ENCODE measurements at regions not wholly inside any gene's neighbourhood (a gene's known extent, or its start where the extent isn't known, plus 50 kb on each side); places are given as distances from the start of the nearest gene placed in this dataset.
"Not testable (repeated sequence)": the region's sequence is repeated elsewhere in the genome, so short reads cannot be mapped to it uniquely, and the experiment has no call there.

DNA sequence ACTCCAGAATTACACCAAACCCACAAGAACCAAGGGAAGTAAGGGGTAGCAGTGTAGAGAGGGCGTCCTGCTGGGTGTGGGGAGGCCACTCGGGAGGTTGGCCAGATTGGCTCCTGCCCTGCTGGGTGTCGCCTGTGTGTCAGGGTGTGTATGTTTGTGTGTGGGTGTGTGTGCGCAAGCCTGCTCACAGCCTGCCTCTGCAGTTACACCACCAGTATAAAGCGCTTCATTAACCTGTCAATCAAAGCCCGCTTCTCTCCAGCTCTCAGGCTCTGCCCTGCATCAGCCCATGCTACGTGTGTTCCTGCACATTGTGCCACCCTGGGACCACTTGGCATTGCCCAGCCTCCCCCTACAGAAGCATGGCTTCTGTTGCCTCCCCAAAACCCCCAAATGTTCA lies 83.3 kb upstream of the PAX2 start:
- DNase-seq (ENCODE audit: low read depth), result no peak

DNA sequence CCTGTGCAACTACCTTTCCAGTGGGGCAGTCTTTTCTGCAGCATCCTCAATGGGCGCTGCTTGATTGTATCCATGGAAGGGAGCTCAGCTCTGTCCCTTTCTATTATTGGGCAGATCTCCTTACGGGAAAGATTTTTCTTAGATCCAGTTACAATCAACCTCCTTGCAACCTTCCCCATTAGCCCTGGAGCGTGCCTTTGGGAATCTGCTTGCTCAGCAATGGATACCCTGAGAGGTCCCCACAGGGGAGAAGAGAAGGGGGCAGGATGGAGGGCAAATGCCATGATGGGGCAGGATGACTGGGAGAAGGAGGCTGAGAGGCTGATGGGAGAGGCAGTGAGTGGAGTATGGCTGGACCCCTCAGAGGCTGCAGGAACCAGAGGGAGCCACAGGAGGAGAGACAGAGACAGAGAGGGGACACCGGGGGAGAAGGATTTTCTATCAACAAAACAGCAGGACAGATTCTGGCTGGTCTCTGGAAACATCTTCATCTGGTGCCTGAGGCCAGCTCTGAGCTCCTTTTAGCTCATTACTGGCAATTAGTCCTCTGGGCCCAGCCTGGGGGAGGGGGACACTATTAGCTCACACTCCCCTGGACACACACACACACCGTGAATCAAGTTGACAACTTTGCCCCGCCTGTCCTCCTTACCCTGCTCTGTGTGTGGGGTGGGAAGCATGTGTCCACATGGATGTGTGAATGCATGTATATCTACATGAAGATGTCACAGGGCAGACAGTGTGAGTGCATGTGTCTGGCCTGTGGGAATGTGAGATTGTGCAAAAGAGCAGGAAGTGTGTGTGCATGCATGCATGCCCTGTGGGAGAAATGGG lies 80.8 kb upstream of the PAX2 start:
- no peak for DNase-seq (ENCODE audit: low read depth)

DNA sequence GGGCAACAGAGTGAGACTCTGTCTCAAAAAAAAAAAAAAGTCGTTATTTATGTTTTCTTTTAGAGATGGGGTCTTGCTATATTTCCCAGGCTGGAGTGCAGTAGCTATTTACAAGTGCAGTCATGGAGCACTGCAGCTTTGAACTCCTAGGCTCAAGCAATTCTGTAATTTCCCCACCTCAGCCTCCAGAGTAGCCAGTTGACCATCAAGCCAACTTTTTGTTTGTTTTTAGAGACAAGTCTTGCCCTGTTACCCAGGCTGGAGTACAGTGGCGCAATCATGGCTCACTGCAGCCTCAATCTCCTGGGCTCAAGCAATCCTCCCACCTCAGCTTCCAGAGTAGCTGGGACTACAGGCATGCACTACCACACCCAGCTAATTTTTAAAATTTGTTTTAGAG lies 78.7 kb upstream of the PAX2 start:
- DNase-seq (ENCODE audit: low read depth), result not testable (repeated sequence)

DNA sequence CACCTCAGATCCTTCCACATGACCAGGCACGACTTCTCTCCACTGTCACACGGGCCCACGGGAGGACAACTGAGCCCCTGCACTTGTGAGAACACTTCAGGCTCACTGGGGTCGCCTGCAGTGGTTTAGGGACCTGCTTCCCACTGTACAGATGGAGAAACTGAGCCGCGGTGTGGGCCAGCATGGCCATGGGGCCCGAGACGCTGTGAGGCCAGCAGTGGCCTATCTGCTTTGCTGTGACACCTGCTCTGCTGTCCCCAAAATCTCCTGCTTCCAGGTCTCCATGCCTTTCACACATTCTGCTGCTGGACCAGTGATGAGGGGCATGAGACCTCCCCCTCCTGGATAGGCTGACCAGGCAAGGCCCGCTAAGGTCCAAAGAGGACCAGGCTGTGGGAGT lies 75.8 kb upstream of the PAX2 start:
- DNase-seq (ENCODE audit: low read depth), result no peak

DNA sequence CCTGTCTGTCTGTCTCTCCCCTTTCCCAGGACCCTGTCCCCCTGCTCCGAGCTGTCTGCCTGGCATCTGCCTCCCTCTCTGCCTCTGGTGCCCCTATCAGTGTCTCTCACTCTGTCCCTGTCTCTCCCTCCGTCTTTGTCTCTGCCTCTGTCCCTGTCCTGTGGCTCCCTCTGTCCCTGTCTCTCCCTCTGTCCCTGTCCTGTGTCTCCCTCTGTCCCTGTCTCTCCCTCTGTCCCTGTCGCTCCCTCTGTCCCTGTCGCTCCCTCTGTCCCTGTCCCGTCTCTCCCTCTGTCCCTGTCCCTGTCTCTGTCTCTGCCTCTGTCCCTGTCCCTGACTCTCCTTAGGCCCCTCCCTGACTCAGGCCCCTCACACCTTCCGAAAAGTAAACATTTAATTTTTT lies 75.0 kb upstream of the PAX2 start:
- DNase-seq (ENCODE audit: low read depth), result no peak

DNA sequence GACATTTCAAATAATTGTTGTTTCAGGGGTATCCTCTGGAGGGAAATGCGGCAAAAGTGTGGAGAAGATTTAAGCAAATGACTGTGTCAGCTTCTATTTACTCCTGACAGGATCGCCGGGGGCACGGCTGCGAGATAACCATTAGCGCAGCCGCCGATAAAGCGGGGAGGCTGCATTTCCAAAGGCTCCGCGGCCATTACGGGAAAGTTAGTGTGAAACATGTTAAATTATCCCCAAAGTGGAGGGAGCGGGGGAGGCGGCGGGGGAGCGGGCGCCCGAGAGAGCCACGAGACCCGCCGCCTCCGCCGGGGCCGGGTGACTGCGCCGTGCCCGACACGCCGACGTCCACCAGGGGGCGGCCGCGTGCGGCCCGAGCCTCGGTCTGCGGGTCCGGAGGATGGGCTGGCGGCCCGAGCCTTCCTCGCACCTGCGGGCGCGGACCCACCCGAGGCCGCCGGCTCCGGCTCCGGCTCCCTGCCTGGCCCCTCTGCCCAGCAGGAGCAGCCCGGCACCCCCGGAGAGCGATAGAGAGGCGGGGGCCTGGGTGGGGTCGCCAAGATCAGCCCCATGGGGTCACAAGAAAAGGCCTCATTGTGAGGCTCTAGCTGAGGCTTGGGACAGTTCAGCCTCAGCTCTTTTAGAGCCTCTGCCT lies 74.4 kb upstream of the PAX2 start:
- DNase-seq (ENCODE audit: low read depth), result peak; percentile 66

DNA sequence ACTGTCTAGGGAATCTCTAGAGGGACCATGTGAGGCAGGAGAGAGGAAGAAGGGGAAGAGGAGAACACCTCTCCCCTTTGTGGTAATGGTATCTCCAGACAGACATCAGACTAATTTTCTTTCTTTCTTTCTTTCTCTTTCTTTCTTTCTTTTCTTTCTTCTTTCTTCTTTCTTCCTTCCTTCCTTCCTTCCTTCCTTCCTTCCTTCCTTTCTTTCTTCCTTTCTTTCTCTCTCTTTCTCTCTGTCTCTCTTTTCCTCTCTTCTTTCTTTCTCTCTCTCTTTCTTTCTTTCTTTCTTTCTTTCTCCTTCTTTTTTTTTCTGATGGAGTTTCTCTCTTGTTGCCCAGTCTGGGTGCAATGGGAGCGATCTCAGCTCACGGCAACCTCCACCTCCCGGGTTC lies 73.2 kb upstream of the PAX2 start:
- DNase-seq (ENCODE audit: low read depth), result no peak

DNA sequence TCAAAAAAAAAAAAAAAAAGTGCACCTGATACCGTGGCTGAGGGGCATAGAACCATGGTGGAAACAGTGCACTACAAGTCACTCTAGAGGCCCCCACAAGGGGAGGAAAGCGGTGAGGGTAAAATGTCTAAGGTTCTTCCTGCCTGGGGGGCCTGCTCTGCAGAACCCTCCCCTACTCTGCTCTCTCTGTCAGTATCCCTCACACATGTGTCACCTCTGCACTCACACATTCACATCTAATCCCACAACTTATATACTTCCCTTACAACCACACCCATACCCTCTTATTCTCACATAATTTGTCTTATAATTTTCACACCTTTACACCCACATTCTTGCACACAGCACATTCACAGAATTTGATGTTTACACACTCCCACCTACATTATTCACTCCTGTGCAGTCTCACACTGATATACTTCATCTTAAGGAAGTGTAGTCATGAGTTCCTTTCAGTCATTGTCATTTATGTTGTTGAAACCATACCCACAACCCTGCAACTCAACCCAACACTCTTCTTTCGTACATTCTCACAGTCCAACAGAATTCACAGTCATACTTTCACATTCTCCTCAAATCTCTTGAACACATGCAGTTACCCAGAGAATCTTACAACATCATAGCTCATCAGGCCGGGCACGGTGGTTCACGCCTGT lies 68.0 kb upstream of the PAX2 start:
- no peak for DNase-seq (ENCODE audit: low read depth)

DNA sequence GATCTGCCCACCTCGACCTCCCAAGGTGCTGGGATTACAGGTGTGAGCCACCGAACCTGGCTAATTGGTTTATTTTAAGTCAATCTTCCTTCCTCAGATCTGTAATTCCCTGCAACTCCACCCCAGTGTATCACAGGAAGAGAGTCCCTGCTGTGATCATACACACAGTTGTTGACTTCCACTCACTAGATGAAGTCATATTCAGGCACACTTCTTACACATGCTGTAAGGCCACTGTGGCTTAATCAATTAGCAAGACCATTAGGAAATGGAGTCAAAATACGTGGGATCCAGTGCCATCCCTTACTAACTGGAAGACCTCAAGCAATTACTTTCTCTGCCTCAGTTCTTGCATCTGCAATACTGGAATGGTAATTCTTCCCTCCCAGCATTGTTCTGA lies 66.1 kb upstream of the PAX2 start:
- DNase-seq (ENCODE audit: low read depth), result no peak

DNA sequence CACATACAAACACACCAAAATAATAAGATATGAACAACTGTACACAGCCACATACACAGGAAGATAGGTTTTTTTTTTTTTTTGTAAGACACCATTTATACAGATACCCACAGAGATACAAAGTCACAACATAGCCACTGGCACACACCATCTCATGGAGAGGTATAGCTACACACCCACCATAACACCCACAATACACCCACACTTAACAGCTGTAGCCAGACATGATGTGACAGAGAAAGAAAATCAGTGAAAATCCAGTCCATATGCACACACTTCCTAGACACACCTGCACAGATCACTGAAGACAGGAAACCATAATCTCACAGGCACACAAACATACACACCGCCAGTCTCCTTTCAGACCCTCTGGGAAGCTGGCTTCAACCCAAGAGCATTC lies 62.4 kb upstream of the PAX2 start:
- no peak for DNase-seq (ENCODE audit: low read depth)

DNA sequence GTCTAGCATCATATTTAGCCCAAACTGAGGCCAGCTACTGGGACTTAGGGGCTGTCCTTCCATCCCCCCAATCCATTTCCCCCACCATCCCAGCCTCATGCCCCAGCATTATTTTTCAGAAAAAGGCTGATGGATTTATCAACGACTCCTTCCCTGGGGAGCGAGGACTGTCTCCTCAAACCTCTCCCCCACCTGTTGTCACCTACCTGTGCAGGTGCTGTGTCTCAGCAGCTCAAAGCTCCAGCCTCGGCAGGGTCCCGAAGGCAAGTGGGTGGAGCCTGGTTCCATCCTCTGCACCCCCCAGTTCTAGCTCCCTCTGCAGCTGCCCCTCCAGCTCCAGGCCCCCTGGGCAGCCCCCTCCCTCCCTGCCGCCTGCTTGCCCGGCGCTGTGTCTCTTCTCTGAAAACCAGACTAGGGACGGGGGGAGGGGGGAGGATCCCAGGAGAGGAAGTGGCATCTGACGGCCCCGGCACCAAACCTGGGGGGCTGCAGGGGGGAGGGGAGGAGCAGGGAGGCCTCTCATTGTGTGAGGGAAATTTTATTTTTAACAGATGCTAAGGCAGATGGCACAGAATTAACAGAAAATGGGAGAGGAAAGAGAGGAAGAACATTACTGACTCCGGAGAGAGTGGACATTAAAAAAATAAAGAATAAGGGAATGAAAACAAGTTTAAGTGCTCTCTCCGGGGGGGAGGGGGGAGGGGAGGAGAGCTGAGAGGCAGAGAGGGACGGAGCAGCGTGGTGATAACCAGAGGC lies 61.7 kb upstream of the PAX2 start:
- no peak for DNase-seq (ENCODE audit: low read depth)

DNA sequence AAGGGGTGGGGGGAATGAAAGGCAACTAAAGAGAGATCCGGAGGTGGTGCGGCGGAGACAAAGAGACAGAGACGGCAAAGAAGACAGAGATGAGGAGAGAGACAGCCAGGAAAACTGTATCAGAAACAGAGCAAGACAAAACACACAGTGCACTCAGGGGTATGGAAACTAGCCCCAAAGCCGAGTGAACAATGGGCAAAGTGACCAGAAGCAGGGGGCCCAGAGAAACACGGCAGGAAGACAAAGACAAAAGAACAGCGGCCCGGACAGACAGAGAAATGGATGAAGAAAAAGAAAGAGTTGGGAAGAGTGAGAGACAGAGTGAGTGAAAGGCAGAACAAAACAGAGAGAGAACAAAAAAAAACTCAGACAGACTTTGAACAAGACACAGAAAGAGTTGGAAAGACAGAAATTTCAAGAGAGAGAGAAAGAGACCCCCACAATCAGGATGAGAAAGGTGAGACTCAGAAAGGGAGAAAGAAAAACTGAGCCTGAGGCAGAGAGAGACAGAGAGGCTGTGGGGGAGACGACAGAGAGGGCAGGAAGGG lies 60.6 kb upstream of the PAX2 start:
- no peak for DNase-seq (ENCODE audit: low read depth)

DNA sequence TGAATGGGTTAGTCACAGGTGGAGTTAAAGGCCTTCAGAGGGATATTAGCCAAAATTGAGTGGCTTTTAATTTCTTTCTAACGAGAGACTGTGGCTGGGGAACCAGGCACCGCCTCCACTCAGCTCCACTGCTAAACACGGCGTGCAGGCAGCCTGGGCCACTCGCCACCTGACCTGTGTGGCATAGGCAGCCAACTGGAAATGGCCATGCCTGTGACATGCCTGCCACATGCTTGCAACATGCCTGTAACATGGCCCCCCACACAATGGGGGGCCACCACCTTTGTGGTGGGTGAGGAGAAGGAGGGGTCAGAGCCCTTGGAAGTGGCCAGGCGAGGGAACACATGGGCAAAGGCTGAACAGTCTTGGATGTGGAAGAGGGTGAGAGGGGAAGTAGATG lies 60.1 kb upstream of the PAX2 start:
- no peak for DNase-seq (ENCODE audit: low read depth)

DNA sequence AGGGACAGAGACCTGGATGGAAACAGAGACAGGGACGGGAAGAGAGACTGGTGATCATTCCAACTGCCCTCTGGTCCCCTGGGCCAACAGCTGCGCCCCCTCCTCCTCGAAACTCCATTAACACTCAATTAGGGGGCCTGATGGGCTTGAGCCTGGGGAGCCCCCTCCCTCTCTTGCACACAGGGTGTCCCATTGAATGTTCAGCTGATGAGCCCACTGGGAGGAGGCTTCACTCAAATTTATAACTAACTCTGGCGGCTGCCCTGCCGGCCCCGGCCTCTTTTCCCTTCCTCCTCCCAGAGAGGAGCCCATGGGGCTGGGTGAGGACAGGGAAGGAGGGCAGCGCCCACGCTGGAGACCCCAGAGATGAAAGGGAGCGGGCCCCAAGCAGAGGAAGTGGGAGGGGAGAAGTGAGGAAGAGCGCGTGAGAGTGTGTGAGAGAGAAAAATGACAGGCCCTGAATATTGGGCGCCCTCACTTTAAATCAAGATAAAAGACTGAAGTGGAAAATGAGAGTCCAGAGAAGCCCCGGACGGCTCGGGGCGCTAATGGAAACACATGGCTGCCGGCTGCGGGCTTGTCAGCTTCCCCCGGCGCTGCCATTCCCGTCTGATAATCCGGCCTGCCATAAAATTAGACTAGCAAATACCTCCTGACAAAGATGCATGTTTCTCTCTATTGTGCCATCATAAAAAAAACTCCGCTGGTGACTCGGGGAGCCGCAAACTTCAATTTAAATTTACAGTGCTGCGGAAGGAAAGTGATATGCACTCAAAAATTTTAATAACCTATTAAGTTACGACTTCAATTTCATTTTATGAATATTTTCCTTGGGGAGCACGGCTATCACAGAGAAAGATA lies 58.0 kb upstream of the PAX2 start:
- no peak for DNase-seq (ENCODE audit: low read depth)

DNA sequence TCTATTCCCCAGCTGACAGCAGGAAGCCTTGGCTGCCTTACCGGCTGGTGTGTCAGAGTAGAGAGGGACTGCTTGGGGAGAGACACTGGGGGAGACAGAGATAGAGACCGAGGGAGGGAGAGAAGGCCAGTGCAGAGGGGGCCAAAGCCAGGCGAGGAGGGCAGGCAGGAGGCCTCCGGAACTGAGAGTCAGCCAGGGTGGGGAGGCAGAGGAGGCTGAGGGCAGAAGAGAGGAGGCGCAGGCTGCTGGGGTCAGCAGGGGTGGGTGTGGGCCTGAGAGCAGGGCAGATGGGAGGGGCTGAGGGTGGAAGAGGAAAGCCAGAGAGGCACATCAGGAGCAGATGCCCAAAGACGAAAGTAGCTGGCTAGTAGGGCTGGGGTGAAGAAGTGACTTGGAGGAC lies 57.2 kb upstream of the PAX2 start:
- no peak for DNase-seq (ENCODE audit: low read depth)

DNA sequence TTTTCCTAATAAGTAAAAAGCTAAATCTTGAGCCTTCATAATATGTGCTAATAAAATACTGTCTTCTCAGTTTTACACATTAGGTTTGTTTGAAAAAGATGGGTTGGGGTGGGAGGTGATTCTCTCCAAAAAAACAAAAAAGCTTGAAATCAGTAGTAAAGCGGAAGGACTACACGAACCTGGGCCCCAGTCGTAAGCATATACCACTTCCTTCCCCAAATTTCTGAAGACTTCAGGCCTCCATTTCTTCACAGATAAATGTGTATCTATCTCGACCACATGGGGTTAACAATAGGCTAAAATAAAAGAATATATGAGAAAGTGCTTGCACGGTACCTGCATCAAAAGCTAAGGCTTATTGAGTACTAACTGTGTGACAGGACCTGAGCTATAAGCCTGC lies 51.6 kb upstream of the PAX2 start:
- DNase-seq (ENCODE audit: low read depth), result no peak
